Anterior cingulate cortex (tissue), 58 donors: ENCODE measurements at regions not wholly inside any gene's neighbourhood (a gene's known extent, or its start where the extent isn't known, plus 50 kb on each side); places are given as distances from the start of the nearest gene placed in this dataset.

ENCODE experiments used
- DNase-seq, 58 donors: peaks; one replicate each; lab custom pipeline; 2025; lab: John Stamatoyannopoulos, UW

DNA sequence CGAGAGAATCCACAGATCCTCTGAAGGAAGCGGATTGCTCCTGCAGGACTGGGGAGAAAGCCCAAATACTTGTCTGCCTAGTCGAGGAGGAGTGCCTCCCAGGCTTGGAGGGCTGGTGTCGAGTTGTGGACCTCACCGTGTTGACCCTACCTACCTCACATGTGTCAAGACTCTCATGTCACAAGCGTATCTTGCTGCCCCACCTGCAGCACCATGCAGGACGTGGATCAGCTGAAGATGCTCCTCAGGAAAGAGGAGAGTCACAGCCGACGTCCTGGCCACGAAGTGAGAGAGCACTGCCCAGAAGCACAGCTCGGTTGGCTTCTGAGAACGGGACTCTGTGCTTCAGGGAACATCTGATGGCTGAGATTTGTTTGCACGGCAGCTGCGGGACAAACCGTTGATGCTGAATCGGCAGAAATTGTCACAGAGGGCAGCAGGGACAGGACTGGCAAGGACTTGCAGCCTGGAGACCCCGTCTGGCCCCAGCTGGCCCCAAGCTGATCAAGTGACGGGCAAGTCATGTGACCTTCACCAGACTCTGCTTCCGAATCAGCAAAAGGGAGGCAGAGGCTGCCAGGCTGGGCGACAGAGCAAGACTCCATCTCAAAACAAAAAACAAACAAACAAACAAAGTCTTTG lies 119.1 kb upstream of the ITGA1 start:
- peak in 8 of 58 donors; percentile 2 to 33 (median 5) for DNase-seq

DNA sequence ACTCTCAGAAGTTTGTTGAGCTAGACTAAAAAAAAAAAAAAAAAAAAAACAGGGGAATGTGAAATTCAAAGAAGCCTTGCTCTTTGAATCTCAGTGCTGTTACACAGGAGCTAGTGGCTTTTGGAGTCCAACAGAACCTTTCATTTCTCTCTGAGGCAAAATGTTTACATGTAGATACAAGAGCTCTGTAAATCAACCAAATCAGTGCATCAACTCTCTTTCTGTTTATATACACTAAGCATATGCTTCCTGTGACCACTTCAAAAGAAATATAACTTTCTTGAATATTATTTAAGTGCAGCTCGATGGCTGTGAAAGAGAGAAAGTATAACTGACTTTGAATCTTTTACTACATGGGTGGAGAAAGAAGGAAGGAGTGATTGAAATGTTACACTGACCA lies 115.3 kb upstream of the ITGA1 start:
- DNase-seq = no peak

DNA sequence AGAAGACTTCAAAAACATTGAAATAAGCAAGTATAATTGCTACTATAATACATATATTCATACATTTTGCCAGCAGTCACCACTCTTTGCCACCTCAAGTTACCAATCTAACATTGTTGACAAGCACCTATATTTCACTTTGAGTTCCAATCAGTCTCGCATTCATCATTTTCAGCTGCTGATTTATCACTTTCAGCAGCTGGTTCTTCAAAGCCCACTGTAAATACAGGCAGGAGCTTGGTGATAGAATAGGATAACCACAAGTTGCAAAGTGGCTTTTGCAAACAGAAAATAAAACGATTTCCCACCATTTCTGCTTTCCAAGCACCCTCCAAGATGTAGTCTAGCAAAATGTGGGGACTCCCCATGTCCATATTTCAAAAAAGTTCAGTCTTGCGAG lies 114.2 kb upstream of the ITGA1 start:
- no peak for DNase-seq

DNA sequence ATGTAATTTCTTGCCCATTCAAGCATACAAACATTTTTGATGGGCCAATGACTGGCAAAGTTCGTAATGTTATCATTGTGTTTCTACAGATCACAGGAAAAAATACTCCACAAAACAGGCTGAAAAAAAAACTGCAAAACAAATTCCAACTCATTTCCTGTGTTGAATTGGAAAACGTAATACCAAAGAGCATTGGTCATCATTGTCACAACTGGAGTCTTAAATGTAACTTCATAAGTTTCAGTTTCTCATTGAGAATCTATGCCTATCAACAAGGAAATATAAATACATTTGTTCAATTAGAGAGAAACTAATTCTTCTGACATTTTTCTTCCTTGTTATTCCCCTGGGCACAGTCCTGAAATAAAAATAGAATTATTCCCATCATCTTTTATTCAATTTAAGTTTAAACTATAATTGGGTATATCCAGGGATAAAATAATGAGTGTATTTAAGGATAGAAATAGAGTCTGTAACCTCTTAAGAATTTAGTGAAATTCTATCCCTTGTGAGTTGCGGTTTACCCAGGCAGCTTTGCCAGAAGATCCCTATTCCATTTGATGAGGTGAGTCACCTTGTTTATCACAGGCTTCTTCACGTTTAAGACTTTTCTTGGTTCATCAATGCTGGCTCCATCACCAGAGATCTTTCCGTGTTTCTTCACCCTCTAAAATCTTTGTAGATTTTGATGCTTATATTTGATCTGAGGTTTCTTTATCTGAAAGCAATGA lies 112.7 kb upstream of the ITGA1 start:
- no peak for DNase-seq

DNA sequence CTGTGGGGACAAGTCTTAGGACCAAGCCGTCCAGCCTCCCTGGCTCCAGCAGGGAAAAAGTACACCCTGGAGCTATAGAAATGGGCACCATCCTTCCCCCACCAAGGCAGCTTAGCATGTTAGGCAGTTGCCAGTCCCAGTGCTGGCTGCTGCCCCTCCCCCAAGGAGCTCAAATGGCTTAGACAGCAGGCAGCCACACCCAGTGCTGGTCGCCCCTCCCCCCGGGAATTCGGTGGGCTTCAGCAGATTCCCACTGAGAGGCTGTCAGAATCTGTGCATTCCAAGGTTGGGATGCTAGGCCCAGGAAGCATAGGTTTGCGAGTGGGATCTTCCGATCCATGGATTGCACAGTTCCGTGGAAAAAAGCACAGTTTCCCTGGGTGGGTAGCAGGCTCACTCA lies 105.2 kb upstream of the ITGA1 start:
- no peak for DNase-seq

DNA sequence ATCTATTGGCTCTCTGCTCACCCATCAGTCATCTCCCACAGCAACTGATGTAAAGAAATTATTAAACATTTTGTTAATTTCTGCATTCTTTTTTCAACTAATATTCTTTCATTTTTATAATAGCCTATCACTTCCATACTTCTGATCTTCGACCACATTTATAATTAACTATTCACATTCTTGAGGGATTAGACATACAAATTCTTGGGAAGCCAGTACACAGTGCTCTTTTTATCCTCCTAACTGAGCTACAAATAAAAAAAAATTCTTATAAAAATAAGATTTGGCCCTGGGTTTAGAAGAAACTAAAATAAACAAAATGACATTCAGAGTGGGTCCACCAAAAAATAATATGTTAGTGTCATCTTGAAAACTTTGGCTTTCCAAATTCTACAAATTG lies 103.7 kb upstream of the ITGA1 start:
- no peak for DNase-seq

DNA sequence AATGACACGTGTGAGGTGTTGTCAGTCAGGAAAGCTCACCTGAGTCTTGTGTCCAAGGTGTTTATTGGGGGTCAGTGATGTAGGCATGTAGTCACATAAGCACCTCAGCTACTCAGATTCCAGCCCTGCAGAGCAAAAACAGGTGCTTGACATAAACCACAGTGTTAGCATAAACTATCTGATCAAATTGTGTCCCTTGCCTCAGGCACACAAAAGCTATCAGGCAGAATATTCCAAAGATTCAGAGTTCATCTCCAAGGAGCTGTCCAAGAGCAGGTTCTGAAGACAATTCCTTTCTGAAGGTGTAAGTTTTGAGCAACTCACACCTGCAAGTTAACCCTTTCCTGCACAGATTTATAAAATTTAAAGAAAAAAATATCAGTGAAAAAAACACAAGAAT lies 102.2 kb upstream of the ITGA1 start:
- no peak for DNase-seq

DNA sequence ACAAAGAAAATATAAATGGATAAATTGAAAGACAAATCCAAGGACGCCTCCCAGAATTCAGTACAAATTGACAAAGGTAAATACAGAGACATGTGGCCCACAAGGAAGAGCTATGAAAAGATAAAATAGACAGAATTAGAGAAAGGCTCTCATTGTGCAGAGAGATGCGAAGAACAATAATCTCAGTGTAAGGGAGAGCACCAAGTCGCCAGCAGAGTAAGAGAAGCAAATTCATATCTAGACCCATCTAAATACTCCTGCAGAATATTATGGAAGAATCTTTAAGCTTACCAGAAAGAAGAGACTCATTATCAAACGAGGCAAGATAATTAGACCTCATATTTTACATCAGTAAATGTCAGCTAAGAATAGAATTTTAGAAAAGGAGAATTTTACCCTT lies 101.7 kb upstream of the ITGA1 start:
- no peak for DNase-seq

DNA sequence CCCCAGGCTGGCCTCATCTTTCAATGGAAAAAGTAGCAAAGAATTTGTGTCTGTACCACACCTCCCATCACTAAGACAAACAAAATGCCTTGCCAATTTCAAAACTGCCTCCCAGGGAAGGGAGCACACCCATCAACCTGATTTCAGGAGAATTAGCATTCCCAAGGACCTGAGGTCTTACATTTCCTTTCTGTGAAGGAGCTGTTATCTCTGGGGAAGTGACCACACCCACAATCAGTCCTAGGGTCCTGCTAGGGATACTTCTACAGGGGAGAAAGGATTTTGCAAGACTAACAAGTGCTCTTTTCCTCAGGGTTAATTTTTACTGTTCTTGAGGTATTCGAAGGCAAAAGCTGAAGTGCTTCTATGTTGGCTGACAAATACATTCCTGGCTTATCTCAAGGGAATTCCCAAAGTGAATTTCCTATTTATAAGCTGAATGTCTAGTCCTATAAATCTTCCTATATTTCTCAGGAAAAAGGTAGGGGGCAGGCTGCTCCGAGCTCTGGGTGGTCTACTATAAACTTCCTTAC lies 97.4 kb upstream of the ITGA1 start:
- no peak for DNase-seq

DNA sequence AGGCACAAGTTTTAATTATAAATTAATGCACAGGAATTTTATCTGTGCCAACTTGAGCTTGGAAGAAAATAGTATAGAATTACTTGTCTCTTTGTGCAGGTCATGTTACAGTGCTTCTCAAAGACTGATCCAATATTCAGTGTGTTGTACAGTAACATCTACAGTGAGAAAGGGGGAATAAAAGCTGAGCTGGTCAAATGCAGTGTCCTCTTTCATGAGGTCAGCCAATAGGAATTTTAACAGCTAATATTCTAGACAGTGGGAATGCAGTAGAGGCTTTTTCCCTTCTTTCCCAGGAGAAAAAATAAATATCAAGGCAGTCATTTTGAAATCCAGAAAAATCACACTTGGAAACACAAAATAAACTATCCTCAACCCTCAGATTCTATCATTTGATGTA lies 95.7 kb upstream of the ITGA1 start:
- DNase-seq = no peak

DNA sequence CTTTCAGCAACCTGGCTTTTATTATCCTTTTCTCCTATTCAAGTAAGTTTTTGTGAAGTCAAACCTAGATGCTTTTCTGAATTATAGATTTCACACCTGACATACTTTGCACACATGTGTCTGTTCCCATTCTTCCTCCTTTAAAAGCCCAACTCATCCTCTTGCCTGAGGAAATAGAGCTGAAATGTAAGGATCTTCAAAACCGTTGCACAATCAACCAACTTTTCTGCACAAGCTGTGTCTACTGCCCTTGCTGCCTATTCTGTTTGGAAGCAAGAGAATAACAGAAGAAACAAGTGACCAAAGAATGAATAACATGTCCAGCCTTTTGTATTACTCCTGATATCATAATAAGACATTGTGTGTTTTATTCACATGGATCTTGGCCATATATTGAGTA lies 95.1 kb upstream of the ITGA1 start:
- no peak for DNase-seq

DNA sequence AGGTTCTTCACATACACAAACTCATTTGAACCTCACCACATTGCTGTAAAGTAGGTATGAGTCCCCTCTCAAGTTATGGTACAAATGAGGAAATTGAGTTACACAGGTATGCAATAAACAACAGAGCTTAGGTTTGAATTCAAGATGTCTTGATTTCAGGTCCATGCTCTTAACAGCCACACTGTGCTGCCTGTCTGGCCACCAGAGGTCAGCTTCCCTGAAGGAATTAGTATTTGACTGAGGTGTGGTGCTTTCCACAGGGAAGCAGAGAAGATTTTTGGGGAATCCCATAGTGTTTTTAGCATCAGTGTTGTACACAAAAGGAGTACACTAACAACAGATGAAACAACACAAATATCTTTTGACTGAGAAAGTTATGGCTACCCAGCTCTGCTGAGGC lies 94.4 kb upstream of the ITGA1 start:
- peak in 3 of 58 donors; percentile 0 to 3 (median 1) for DNase-seq

DNA sequence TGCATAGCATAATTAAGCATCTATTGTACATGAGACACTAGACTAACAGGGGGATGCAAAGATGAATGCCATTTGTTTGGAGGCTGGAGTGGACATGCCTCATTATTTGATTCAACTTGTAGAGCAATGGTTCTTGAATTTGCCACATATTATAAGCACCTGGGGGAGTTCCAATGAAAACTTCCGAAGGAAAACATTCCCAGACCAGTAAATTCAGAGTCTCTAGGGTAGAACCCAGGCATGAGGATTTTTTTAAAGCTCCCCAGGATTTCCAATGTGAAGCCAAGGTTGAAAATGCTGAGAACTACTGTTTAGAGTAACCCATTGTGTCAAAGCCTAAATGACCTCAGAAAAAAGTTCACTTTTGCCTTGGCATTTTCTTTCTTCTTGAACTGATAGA lies 93.9 kb upstream of the ITGA1 start:
- DNase-seq = no peak

DNA sequence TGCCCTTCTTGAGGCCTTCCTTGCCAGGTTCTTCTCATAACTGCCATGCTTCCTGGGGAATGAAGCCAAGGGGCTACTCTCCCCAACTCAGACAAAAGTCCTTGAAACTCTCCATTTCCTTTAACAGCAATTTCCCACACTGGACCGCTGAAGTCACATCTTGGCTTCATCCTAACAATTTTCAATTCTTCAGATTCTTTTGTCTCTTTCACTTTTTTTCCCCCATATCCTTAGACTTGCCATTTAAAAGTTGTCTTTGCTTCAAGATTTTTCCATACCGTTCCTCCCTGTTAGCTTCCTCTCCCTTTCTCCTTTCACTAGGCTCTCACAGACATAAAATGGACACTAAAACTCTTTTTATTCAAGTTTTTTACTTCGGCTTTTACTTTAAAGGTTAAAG lies 93.1 kb upstream of the ITGA1 start:
- DNase-seq = no peak

DNA sequence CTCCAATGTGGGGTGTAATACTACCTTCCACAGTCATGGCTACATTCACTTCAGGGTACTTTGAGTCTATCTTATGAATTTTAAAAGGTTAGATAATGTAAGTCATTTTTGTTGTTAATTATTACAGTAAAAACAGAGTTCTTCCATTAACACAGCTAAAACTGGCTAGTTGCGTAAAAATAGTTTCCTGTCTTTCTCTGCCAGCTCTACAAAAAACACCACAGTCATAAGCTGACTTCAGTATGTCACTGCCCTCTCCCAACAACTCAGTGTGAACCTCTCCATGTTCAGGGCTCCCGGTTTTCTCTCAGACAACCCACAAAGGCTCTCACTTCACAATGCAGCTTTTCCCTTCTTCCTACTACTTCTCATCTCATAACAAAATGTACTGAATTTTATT lies 84.8 kb upstream of the ITGA1 start:
- DNase-seq = no peak

DNA sequence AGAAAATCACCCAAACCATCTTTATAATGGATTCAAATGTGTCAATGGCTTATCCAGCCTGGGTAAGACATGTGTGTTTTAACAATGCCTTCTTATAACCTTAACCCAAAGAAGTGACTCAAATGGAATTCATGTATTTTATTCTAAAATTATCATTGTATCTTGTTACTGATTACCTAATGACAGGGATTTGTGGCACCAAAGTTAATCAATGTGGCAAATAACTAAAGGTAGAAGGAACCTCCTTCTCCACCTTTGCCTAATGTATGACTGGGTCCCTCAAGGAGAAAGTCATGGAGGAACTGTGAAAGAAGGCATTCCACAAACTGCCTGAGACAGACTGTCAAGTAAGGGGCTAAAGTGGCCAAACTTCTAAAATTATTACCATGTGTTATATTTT lies 84.4 kb upstream of the ITGA1 start:
- DNase-seq = no peak

DNA sequence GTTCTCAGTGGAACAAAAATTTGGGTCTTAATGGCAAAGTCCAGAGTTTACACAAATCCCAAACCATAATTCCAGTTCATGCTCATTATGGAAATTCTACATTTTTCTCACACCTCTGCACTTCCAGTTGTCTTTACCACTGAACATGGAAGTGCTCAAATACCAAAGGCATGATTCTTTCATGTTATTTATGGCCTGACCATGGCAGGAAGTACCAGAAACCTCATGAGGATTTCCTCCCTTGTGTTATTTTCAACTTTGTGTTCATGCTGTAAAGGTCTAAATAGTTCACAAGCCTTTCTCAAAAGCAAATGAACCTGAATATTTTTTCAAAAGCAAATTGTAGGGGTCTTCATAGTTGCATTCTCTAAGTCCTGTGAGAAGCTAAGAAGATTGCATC lies 82.0 kb upstream of the ITGA1 start:
- DNase-seq = no peak

DNA sequence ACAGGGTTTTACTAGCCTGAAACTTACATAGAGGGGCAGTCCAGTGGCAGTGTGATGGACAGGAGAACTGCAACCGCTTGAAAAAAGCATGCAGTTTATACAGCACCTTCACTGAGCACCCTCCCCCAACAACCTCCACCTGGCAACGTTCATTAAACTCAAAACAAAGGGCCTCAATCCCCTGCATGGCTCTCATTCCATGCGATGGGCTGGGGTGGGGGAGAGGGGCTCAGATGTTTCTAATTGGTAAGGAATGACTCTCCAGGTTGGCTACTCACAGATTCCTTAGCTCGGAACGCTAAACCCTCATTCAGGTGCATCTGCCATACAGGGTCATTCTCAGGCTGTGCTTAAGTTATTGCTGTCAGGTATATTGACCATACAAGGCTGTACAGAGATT lies 80.9 kb upstream of the ITGA1 start:
- DNase-seq = no peak

DNA sequence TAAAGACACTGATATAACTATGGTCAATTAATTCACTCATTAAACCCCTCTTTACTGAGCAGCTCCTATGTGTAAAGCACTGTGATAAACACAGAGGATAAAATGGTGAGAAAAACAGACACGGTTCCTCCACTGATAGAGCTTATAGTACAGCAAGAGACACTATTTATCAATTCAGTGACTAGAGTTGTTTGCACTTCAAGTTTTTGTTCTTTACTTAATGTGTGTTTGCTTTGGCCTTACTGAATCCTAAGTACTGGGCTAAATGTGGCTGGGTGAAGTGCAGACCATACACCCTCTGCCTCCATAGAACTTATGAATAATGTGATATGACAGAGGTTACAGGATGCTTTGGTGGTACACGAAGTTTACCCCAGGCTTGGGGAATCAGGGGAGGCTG lies 80.1 kb upstream of the ITGA1 start:
- DNase-seq = no peak

DNA sequence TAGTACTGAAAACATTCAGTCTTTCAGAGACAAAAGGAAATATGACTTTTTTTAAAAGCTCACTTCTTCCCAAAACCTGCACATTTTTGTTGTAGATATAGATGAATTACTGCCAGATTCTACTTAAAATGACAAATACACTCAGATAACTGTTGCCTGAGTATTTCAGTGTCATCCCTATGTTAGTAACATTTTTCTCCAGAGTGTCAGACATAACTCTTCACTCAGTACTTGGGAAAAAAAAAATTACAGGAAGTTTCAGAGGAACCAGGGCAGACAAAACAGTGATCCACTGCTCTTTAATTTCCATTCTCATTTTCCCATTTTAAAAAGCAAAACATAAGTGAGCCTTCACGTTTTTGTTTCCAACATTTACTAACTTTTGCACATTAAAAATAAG lies 79.3 kb upstream of the ITGA1 start:
- no peak for DNase-seq

DNA sequence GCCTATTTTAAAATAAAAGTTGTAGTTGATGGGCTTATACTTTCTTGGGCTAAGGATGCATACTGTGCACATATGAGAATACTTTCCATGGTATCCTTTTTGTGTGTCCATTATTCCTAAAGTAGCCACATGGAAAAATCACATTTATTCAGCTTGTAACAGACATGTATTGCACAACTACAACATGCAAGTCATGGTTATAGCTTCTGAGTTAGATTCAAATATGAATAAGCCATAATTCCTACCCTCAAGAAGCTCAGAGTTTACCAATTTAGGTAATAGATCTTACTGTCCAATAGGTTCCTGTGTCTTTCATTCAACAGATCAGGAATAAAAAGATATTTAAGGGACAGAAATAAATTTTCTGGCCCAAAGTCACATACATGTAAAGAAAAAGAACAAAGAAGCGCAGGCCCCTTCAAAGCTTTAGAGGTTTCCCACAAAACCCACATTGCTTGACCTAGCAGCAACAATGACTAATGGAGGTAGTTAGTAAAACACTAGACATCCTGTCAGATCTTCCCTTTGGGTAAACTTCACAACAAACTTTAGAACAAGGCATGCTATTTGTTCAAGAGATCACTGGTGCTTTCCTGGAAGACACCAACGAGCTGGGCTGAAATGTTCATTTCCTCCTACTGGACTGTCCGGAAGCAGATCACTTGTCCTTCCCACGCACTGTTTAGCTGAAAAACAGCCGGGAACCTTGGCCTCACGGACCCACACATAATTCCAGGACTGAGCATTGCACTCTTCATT lies 78.4 kb upstream of the ITGA1 start:
- DNase-seq = no peak
